ENCODE measurements at regions not wholly inside any gene's neighbourhood (a gene's known extent, or its start where the extent isn't known, plus 50 kb on each side); places are given as distances from the start of the nearest gene placed in this dataset.

GRCh38 chr4:101730291-101731117 is 60.0 kb upstream of the BANK1 start:
- no peak overlapping the region for H3K4me3 ChIP-seq (ENCODE audit: control insufficient read depth, low read depth, low read length)
- TF ChIP-seq CTCF (IDR thresholded peaks at IDR 0.05; ENCODE audit: control insufficient read depth, insufficient read depth, low read depth, low read length, missing control alignments) = peak; percentile 68
- DNase-seq (ENCODE audit: low read depth) = peak; percentile 57

DNA sequence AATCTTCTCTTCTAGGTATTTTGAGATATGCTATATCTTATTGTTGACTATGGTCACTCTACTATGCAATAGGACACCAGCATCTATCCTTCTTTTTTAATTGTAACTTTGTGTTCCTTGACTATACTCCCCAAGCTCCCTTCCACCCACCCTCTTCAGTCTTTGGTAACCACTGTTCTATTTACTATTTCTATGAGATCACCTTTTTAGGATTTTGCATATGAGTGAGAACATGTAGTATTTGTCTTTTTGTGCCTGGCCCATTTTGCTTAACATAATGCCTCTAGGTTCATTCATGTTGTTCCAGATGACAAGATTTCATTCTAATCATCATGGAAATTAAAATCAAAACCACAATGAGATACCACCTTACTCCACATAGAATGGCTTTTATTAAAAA is 63.3 kb upstream of the BANK1 start:
- H3K4me3 ChIP-seq (ENCODE audit: control insufficient read depth, low read depth, low read length) = no peak overlapping the region
- TF ChIP-seq CTCF (IDR thresholded peaks at IDR 0.05; ENCODE audit: control insufficient read depth, insufficient read depth, low read depth, low read length, missing control alignments) = no peak
- no peak for DNase-seq (ENCODE audit: low read depth)

DNA sequence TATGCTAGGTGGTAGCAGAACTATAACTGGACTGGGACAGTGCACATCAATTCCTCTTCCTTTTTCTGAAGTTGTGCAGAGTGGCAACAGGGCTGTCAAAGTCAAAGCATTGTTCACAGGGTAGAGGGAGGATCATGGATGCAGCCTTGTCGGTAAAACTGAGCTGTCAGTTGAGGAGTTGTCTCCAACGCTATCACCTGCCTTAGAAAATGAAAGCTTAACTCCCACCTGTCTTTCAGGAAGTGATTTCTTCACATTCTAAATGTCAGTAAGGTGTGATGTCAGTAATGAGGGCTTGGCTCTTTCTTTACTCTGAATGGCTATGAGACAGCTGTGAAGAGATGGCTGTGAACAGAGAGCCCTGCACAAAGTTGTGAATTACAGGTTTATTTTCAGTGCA is 66.4 kb upstream of the BANK1 start:
- TF ChIP-seq CTCF (IDR thresholded peaks at IDR 0.05; ENCODE audit: control insufficient read depth, insufficient read depth, low read depth, low read length, missing control alignments) = no peak
- no peak overlapping the region for H3K4me3 ChIP-seq (ENCODE audit: control insufficient read depth, low read depth, low read length)
- no peak for DNase-seq (ENCODE audit: low read depth)

DNA sequence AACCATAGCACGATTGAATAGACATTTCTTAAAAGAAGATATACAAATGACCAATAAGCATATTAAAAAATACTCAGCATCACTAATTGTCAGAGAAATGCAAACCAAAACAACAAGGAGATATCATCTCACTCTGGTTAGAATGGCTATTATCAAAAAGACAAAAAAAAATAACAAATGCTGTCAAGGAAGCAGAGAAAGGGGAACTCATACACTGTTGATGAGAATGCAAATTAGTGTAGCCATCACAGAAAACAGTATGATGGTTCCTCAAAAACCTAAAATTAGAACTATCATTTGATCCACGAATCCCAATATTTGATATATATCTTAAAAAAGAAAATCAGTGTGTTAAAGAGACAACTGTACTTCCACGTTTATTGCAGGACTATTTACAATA is 71.7 kb upstream of the BANK1 start:
- H3K4me3 ChIP-seq (ENCODE audit: control insufficient read depth, low read depth, low read length) = no peak overlapping the region
- DNase-seq (ENCODE audit: low read depth) = no peak
- no peak for TF ChIP-seq CTCF (IDR thresholded peaks at IDR 0.05; ENCODE audit: control insufficient read depth, insufficient read depth, low read depth, low read length, missing control alignments)

- no peak for DNase-seq (ENCODE audit: low read depth)
Measured at GRCh38 chr4:101711590-101712260, 78.8 kb upstream of the BANK1 start.

DNA sequence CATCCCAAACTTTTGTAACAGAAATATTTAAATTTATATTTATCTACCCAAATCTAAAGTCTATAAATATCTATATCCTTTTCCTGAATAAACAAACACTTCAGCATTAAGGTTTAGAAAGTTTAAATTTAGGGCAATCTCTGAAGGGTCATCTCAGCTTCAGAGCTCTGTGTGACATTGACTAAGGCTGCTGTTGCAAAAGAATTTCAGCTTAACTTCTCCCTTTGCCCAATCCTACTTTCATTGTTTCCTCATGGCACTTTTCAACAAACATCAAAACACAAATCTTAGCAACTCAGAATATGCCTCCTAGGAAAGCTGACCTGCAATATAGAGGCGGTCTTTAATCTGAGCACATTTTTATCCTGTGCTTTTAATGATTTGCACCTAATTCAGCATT is 79.7 kb upstream of the BANK1 start:
- DNase-seq (ENCODE audit: low read depth) = no peak
- no peak for TF ChIP-seq CTCF (IDR thresholded peaks at IDR 0.05; ENCODE audit: control insufficient read depth, insufficient read depth, low read depth, low read length, missing control alignments)
- H3K4me3 ChIP-seq (ENCODE audit: control insufficient read depth, low read depth, low read length) = no peak overlapping the region

More at GRCh38 chr4:101711590-101712260, 78.8 kb upstream of the BANK1 start:
- H3K4me3 ChIP-seq (ENCODE audit: control insufficient read depth, low read depth, low read length) = no peak overlapping the region
- no peak for TF ChIP-seq CTCF (IDR thresholded peaks at IDR 0.05; ENCODE audit: control insufficient read depth, insufficient read depth, low read depth, low read length, missing control alignments)

Measured in AG09309 (cell line).